ENCODE measurements at regions not wholly inside any gene's neighbourhood (a gene's known extent, or its start where the extent isn't known, plus 50 kb on each side); places are given as distances from the start of the nearest gene placed in this dataset.
"Not testable (repeated sequence)": the region's sequence is repeated elsewhere in the genome, so short reads cannot be mapped to it uniquely, and the experiment has no call there.

DNA sequence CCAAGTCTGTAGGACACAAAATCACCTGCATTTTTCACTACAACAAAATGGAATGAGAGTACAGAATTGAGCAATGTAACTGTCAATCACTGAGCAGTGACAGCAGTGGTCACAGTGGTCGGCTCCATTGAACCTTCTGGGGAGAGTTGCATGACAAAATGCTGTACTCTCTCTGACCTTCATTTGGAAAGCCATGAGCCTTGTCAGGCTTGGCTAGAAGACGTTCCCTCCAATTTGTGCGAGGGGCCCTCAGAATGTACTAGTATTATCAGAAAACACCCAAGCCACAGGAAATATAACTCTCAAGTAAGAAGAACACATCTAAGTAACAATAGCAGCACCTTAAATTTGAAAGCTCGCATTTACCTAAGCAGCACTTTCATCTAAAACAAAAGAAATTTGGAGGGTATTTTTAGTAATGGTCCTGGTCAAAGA lies 425.6 kb upstream of the MEF2C start:
- Histone ChIP-seq H3K4me1 (ENCODE audit: insufficient read depth) (no peaks in the 10 kb centered on the region), H3K79me2 (no peaks in the 10 kb centered on the region), H3K36me3 (replicated peaks; ENCODE audit: insufficient read depth, low read depth) (no peaks in the 10 kb centered on the region), H3K27me3 (no peaks in the 10 kb centered on the region), H3K9me3 (ENCODE audit: low read depth) (no peaks in the 10 kb centered on the region), H3K4me3 (no peak overlapping the region), H3K9me2 (replicated peaks; ENCODE audit: insufficient read depth) (no peaks in the 10 kb centered on the region), H2AFZ (no peak overlapping the region), H3K4me2 (no peak overlapping the region), H4K20me1 (ENCODE audit: insufficient read depth, poor library complexity, severe bottlenecking) (no peaks in the 10 kb centered on the region), H3K27ac (no peak overlapping the region)
- no peak for DNase-seq (ENCODE audit: low spot score)
- TF ChIP-seq CTCF (IDR thresholded peaks at IDR 0.05; ENCODE audit: poor library complexity) (no peak), EZH2 (IDR thresholded peaks at IDR 0.05; ENCODE audit: borderline replicate concordance) (no peak), EZH2phosphoT487 (IDR thresholded peaks at IDR 0.05; ENCODE audit: low read depth, severe bottlenecking, unreplicated experiment) (no peak)
- 88% methylated on average over 4 of the region's 4 CpGs for WGBS (ENCODE audit: low lambda C conversion rate, missing lambda C conversion rate)

DNA sequence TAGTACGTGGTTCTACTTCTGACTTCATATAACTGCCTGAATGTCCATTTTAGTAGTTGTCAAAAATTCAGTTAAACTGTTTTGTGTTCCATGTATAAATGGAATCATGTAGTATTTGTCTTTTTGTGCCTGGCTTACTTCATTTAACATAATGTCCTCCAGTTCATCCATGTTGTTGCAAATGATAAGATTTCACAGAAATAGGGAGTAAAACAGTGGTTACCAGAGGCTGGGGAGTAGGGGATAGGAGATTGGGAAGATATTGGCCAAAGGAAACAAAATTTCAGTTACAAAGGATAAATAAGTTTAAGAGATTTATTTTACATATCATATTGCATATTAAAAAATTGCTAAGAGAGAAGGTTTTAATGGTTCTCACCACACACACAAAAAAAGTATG lies 425.0 kb upstream of the MEF2C start:
- Histone ChIP-seq H3K27me3 (no peaks in the 10 kb centered on the region), H3K27ac (no peak overlapping the region), H3K9me2 (replicated peaks; ENCODE audit: insufficient read depth) (no peaks in the 10 kb centered on the region), H3K4me1 (ENCODE audit: insufficient read depth) (no peaks in the 10 kb centered on the region), H2AFZ (no peak overlapping the region), H4K20me1 (ENCODE audit: insufficient read depth, poor library complexity, severe bottlenecking) (no peaks in the 10 kb centered on the region), H3K9me3 (ENCODE audit: low read depth) (no peaks in the 10 kb centered on the region), H3K79me2 (no peaks in the 10 kb centered on the region), H3K36me3 (replicated peaks; ENCODE audit: insufficient read depth, low read depth) (no peaks in the 10 kb centered on the region), H3K4me3 (no peak overlapping the region), H3K4me2 (no peak overlapping the region)
- no peak for TF ChIP-seq CTCF (IDR thresholded peaks at IDR 0.05; ENCODE audit: poor library complexity)
- no peak for TF ChIP-seq EZH2 (IDR thresholded peaks at IDR 0.05; ENCODE audit: borderline replicate concordance)
- no peak for TF ChIP-seq EZH2phosphoT487 (IDR thresholded peaks at IDR 0.05; ENCODE audit: low read depth, severe bottlenecking, unreplicated experiment)
- no peak for DNase-seq (ENCODE audit: low spot score)
- 96% methylated on average over 1 of the region's 1 CpG for WGBS (ENCODE audit: low lambda C conversion rate, missing lambda C conversion rate)

- not testable (repeated sequence) for H3K9me2 ChIP-seq (replicated peaks; ENCODE audit: insufficient read depth); H2AFZ ChIP-seq; DNase-seq (ENCODE audit: low spot score); H3K4me3 ChIP-seq; H3K27ac ChIP-seq; H3K36me3 ChIP-seq (replicated peaks; ENCODE audit: insufficient read depth, low read depth); H3K4me2 ChIP-seq; H3K4me1 ChIP-seq (ENCODE audit: insufficient read depth); H4K20me1 ChIP-seq (ENCODE audit: insufficient read depth, poor library complexity, severe bottlenecking); H3K79me2 ChIP-seq; H3K9me3 ChIP-seq (ENCODE audit: low read depth); H3K27me3 ChIP-seq
- WGBS (ENCODE audit: low lambda C conversion rate, missing lambda C conversion rate) = 91% methylated on average over 2 of the region's 2 CpGs
Measured at GRCh38 chr5:89307141-89307540, 424.2 kb upstream of the MEF2C start.

GRCh38 chr5:89303033-89303480 lies 420.1 kb upstream of the MEF2C start:
- Histone ChIP-seq H3K36me3 (replicated peaks; ENCODE audit: insufficient read depth, low read depth) (no peaks in the 10 kb centered on the region), H2AFZ (no peak overlapping the region), H3K79me2 (no peaks in the 10 kb centered on the region), H3K4me3 (no peak overlapping the region), H3K4me1 (ENCODE audit: insufficient read depth) (no peaks in the 10 kb centered on the region), H4K20me1 (ENCODE audit: insufficient read depth, poor library complexity, severe bottlenecking) (no peaks in the 10 kb centered on the region), H3K4me2 (no peak overlapping the region), H3K9me2 (replicated peaks; ENCODE audit: insufficient read depth) (no peaks in the 10 kb centered on the region), H3K9me3 (ENCODE audit: low read depth) (no peaks in the 10 kb centered on the region), H3K27me3 (no peaks in the 10 kb centered on the region), H3K27ac (no peak overlapping the region)
- TF ChIP-seq EZH2phosphoT487 (IDR thresholded peaks at IDR 0.05; ENCODE audit: low read depth, severe bottlenecking, unreplicated experiment) = no peak
- no peak for TF ChIP-seq CTCF (IDR thresholded peaks at IDR 0.05; ENCODE audit: poor library complexity)
- no peak for TF ChIP-seq EZH2 (IDR thresholded peaks at IDR 0.05; ENCODE audit: borderline replicate concordance)
- DNase-seq (ENCODE audit: low spot score) = no peak
- WGBS (ENCODE audit: low lambda C conversion rate, missing lambda C conversion rate) = 68% methylated on average over 4 of the region's 4 CpGs
